ENCODE measurements at regions not wholly inside any gene's neighbourhood (a gene's known extent, or its start where the extent isn't known, plus 50 kb on each side); places are given as distances from the start of the nearest gene placed in this dataset.

DNA sequence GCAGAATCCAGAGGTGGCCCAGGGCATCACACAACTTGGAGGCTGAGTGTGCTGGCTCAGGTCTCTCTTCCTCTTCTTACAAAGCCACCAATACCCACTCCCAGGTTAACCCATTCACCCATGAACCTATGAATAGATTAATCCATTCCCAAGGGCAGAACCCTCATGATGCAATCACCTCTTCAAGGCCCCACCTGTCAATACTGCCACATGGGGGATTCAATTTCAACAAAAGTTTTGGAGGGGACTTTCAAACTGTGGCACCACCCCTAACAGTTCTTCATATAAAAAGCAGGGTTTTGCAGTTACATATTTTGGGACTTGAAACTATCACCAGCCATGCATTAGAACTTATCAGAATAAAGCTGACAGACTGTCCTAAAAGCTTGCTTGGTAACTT is 193.6 kb upstream of the RNF32 start:
- H3K4me3 Mint-ChIP-seq = no peak overlapping the region
- H3K4me1 ChIP-seq (ENCODE audit: insufficient read depth, low read length) = no peaks in the 10 kb centered on the region
- H3K27me3 ChIP-seq (ENCODE audit: control insufficient read depth in 1 of 2, insufficient read depth in 2 of 2, low read length in 2 of 2) = no peaks in the 10 kb centered on the region
- intact Hi-C loops (cut with DNase I, micrococcal nuclease) = no loop called here
- H3K36me3 ChIP-seq (ENCODE audit: insufficient read depth, low read length) = no peaks in the 10 kb centered on the region
- peaks cover 13% of the 10 kb centered on the region for H3K27me3 Mint-ChIP-seq
- peaks cover 0 to 24% of the 10 kb centered on the region in 2 experiments for H3K9me3 ChIP-seq (ENCODE audit: control insufficient read depth in 1 of 2, insufficient read depth in 1 of 2, low read length in 2 of 2)
- POLR2A ChIA-PET = no interaction called here
- no peak overlapping the region for H3K27ac Mint-ChIP-seq
- no peaks in the 10 kb centered on the region for H3K36me3 Mint-ChIP-seq (ENCODE audit: low read depth)
- CTCF ChIA-PET = no interaction called here
- TF ChIP-seq CTCF (IDR thresholded peaks at IDR 0.05) = no peak
- H3K4me3 ChIP-seq (ENCODE audit: low read length) = no peak overlapping the region
- ATAC-seq (ENCODE audit: poor library complexity) (no peak), DNase-seq (no peak)
- H3K27ac ChIP-seq (ENCODE audit: low read depth in 1 of 2, low read length in 2 of 2) = no peak overlapping the region
- H3K9me3 Mint-ChIP-seq = no peaks in the 10 kb centered on the region
- H3K4me1 Mint-ChIP-seq (ENCODE audit: low read depth) = no peaks in the 10 kb centered on the region

DNA sequence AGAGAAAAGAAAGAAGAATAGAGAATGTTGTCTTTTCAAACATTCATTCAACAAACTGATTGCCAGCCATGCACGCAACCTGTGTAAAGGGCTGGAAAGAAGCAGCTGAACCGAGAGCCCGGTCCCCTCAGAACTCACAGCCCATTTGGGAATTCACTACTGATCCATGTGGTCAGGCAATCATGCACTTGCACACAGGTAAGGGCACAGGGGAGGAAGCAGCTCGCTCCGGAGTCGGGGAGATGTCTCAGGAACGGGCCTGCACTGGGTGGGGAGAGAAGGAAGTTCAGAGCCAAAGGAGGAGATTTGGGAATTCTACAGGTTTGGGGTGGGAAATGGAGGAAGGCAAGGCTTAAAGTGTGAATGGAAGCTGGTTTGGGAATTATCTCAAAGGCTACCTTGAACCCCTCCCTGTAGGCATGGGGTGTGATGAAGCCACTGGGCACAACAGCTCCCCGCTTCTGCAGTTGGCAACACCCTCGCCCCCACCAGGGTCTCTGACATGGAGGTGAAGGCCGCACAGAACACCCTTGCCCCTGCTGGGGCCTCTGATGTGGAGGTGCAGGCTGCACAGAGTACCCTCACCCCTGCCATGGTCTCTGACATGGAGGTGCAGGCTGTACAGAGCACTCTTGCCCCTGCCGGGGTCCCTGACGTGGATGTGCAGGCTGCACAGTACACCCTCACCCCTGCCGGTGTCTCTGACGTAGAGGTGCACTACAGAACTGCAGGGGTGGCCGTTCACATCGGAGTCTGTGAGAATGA is 194.4 kb upstream of the RNF32 start:
- peaks cover 13% of the 10 kb centered on the region for H3K27me3 Mint-ChIP-seq
- Histone ChIP-seq H3K36me3 (ENCODE audit: insufficient read depth, low read length) (no peaks in the 10 kb centered on the region), H3K4me1 (ENCODE audit: insufficient read depth, low read length) (no peaks in the 10 kb centered on the region), H3K27ac (ENCODE audit: low read depth in 1 of 2, low read length in 2 of 2) (no peak overlapping the region), H3K27me3 (ENCODE audit: control insufficient read depth in 1 of 2, insufficient read depth in 2 of 2, low read length in 2 of 2) (peaks cover 0 to 2% of the 10 kb centered on the region in 2 experiments), H3K9me3 (ENCODE audit: control insufficient read depth in 1 of 2, insufficient read depth in 1 of 2, low read length in 2 of 2) (peaks cover 0 to 24% of the 10 kb centered on the region in 2 experiments), H3K4me3 (ENCODE audit: low read length) (no peak overlapping the region)
- ChIA-PET CTCF (no interaction called here), POLR2A (no interaction called here)
- no peak for DNase-seq
- no peaks in the 10 kb centered on the region for H3K9me3 Mint-ChIP-seq
- TF ChIP-seq CTCF (IDR thresholded peaks at IDR 0.05) = no peak
- no peaks in the 10 kb centered on the region for H3K36me3 Mint-ChIP-seq (ENCODE audit: low read depth)
- ATAC-seq (ENCODE audit: poor library complexity) = no peak
- intact Hi-C loops (cut with DNase I, micrococcal nuclease) = no loop called here
- no peak overlapping the region for H3K27ac Mint-ChIP-seq
- no peaks in the 10 kb centered on the region for H3K4me1 Mint-ChIP-seq (ENCODE audit: low read depth)
- no peak overlapping the region for H3K4me3 Mint-ChIP-seq

DNA sequence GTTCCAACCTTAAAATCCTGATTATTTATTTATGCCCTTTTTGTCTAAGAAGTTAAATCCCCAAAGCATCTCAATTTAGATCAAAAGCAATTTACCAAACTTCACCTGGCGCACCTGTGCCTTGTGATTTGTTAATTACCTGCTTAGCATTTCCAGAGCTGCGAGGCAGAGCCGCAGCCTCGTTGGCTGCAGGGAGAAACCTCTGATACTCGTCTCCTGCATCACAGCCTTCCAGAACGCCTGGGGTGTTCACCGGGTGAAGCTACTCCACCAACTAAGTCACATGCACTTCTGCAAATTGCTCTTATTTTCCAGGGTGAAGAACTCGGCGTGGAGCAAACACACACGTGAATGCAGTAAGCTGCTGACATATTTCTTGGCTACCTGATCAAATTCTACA is 198.1 kb upstream of the RNF32 start:
- intact Hi-C loops (cut with DNase I, micrococcal nuclease) = no loop called here
- no peaks in the 10 kb centered on the region for H3K36me3 ChIP-seq (ENCODE audit: insufficient read depth, low read length)
- peaks cover 0 to 2% of the 10 kb centered on the region in 2 experiments for H3K27me3 ChIP-seq (ENCODE audit: control insufficient read depth in 1 of 2, insufficient read depth in 2 of 2, low read length in 2 of 2)
- H3K27ac ChIP-seq (ENCODE audit: low read depth in 1 of 2, low read length in 2 of 2) = no peak overlapping the region
- H3K4me3 Mint-ChIP-seq = no peak overlapping the region
- ChIA-PET POLR2A (interaction anchor here (0.6 kb wide), 1 partner anchor 32 kb away, joined by 3 read pairs; no protein-coding TSS in a partner anchor), CTCF (no interaction called here)
- H3K4me3 ChIP-seq (ENCODE audit: low read length) = no peak overlapping the region
- no peaks in the 10 kb centered on the region for H3K4me1 Mint-ChIP-seq (ENCODE audit: low read depth)
- no peak overlapping the region for H3K27ac Mint-ChIP-seq
- H3K27me3 Mint-ChIP-seq = peaks cover 13% of the 10 kb centered on the region
- H3K4me1 ChIP-seq (ENCODE audit: insufficient read depth, low read length) = no peaks in the 10 kb centered on the region
- H3K9me3 ChIP-seq (ENCODE audit: control insufficient read depth in 1 of 2, insufficient read depth in 1 of 2, low read length in 2 of 2) = peaks cover 0 to 18% of the 10 kb centered on the region in 2 experiments
- DNase-seq (no peak), ATAC-seq (ENCODE audit: poor library complexity) (no peak)
- H3K36me3 Mint-ChIP-seq (ENCODE audit: low read depth) = no peaks in the 10 kb centered on the region
- no peaks in the 10 kb centered on the region for H3K9me3 Mint-ChIP-seq
- TF ChIP-seq CTCF (IDR thresholded peaks at IDR 0.05) = no peak

Measured in CD4-positive, alpha-beta T cell (primary cell).